SU-DHL-6 (cell line): ENCODE measurements at regions not wholly inside any gene's neighbourhood (a gene's known extent, or its start where the extent isn't known, plus 50 kb on each side); places are given as distances from the start of the nearest gene placed in this dataset.

Experiments used
- H2AFZ ChIP-seq: fragments of 200-600 bp; sonication (generic); 2 replicates; pipeline ENCODE4 v1.6.1; 2014; ENCODE audit warnings: low read depth, mild to moderate bottlenecking, moderate library complexity, mixed read lengths, antibody characterized with exemption, low read length; ENCODE audit not compliant: severe bottlenecking
- H3F3A ChIP-seq: fragments of 200-600 bp; shearing (Covaris generic); 2 replicates; pipeline ENCODE4 v1.6.0; 2016; ENCODE audit warnings: antibody characterized with exemption, mild to moderate bottlenecking; ENCODE audit not compliant: insufficient read depth
- H3K27ac ChIP-seq: fragments of 200-600 bp; sonication (generic); 2 replicates; pipeline ENCODE4 v1.5.1; 2016; ENCODE audit warnings: low read depth, mild to moderate bottlenecking, low read length, moderate library complexity, mixed read lengths
- H3K27me3 ChIP-seq: fragments of 200-600 bp; sonication (generic), shearing (Covaris generic); 2 replicates; pipeline ENCODE4 v1.6.0; 2014; ENCODE audit warnings: mild to moderate bottlenecking, low read length
- H3K36me3 ChIP-seq: fragments of 200-600 bp; sonication (generic); 2 replicates; pipeline ENCODE4 v1.6.1; 2014; ENCODE audit warnings: mild to moderate bottlenecking, low read length, mixed read lengths
- H3K4me2 ChIP-seq: fragments of 300-600, 200-600 bp; shearing (Covaris generic), sonication (generic); 2 replicates; pipeline ENCODE4 v1.6.0; 2014; ENCODE audit warnings: low read length, low read depth, mild to moderate bottlenecking; ENCODE audit not compliant: poor library complexity, severe bottlenecking
- H3K4me3 ChIP-seq: fragments of 200-600 bp; sonication (generic); 2 replicates; pipeline ENCODE4 v1.5.1; 2014; ENCODE audit warnings: antibody characterized with exemption, low read length, mild to moderate bottlenecking, mixed read lengths; ENCODE audit not compliant: insufficient read depth, poor library complexity, severe bottlenecking
- H3K79me2 ChIP-seq: fragments of 200-600 bp; sonication (generic); 2 replicates; pipeline ENCODE4 v1.6.1; 2014; ENCODE audit warnings: mild to moderate bottlenecking, low read length, moderate library complexity; ENCODE audit not compliant: insufficient read depth
- H3K9ac ChIP-seq: fragments of 200-600 bp; sonication (generic); 2 replicates; pipeline ENCODE4 v1.7.0; 2014; ENCODE audit warnings: mild to moderate bottlenecking, low read length
- H3K9me2 ChIP-seq: fragments of 200-600 bp; sonication (generic); replicated peaks from 2 replicates; pipeline ENCODE4 v1.6.1; 2014; ENCODE audit warnings: low read length; ENCODE audit not compliant: insufficient read depth
- H3K9me3 ChIP-seq: fragments of 200-600 bp; sonication (generic); 2 replicates; pipeline ENCODE4 v1.6.1; 2014; ENCODE audit warnings: low read length, mixed read lengths; ENCODE audit not compliant: insufficient read depth
- H4K20me1 ChIP-seq: fragments of 200-600 bp; sonication (generic); 2 replicates; pipeline ENCODE4 v1.6.1; 2014; ENCODE audit warnings: low read depth, mild to moderate bottlenecking, antibody characterized with exemption, low read length, moderate library complexity, mixed read lengths
- CTCF ChIP-seq: fragments of 200-600 bp; sonication (generic); IDR thresholded peaks from one replicate; pipeline ENCODE4 v1.5.1; 2017; ENCODE audit warnings: antibody characterized with exemption, mild to moderate bottlenecking, low read length, moderate library complexity; ENCODE audit not compliant: insufficient read depth, poor library complexity, severe bottlenecking
- EZH2phosphoT487 ChIP-seq: fragments of 200-600 bp; sonication (generic), shearing (Covaris generic); conservative IDR thresholded peaks from 2 replicates; pipeline ENCODE4 v1.6.1; 2018; ENCODE audit warnings: mild to moderate bottlenecking, antibody characterized with exemption, low read length, moderate library complexity, mixed read lengths

DNA sequence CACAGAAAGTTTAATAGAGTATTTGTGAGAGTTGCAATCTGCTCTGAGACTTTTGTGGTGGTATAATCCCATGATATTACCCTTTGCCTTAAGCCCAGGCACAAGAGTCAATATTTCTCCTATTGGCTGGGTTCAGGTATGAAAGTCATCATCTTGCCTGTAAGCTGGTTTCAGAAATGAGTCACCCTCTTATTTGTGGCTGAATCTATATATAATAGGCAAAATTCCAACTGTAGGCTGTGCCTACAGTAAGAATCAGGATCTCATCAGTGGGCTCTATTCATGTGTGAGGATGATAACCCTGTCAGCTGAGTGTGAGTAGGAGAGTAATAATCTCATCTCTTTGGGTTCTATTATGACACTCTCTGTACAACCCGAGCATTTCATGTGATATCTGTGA lies 2103.1 kb downstream of the TP53TG3F start:
- Histone ChIP-seq H3K27ac (no peak overlapping the region), H3K9ac (no peak overlapping the region), H3K9me2 (no peaks in the 10 kb centered on the region), H3K79me2 (no peaks in the 10 kb centered on the region), H3F3A (no peaks in the 10 kb centered on the region), H3K36me3 (no peaks in the 10 kb centered on the region), H3K4me3 (no peak overlapping the region), H3K9me3 (no peaks in the 10 kb centered on the region), H3K27me3 (no peaks in the 10 kb centered on the region), H4K20me1 (no peaks in the 10 kb centered on the region), H2AFZ (no peak overlapping the region), H3K4me2 (no peak overlapping the region)
- TF ChIP-seq CTCF: no peak
- TF ChIP-seq EZH2phosphoT487: no peak

DNA sequence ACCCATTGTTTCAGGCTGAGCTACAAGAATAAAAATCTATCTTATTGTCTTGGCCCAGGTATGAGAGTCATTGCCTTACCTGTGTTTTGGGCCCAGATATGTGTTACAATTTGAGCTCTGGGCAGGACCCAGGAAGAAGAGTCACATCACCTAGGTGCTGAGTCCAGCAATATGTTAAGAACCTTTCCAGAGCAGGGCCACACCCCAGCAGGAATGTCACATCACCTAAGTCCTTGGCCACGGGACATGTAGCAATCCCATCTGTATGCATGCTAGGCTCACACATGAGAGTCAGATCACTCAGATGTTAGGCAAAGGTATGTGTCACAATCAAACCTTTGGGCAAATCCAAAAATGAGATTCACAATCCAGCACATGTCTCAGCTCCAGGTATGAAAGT lies 2103.5 kb downstream of the TP53TG3F start:
- no peaks in the 10 kb centered on the region for H3F3A ChIP-seq
- H3K27ac ChIP-seq: no peak overlapping the region
- H3K4me3 ChIP-seq: no peak overlapping the region
- H3K9ac ChIP-seq: no peak overlapping the region
- H3K9me3 ChIP-seq: no peaks in the 10 kb centered on the region
- no peaks in the 10 kb centered on the region for H3K36me3 ChIP-seq
- no peaks in the 10 kb centered on the region for H3K9me2 ChIP-seq
- no peak for TF ChIP-seq EZH2phosphoT487
- no peak for TF ChIP-seq CTCF
- H2AFZ ChIP-seq: no peak overlapping the region
- H3K79me2 ChIP-seq: no peaks in the 10 kb centered on the region
- H3K27me3 ChIP-seq: no peaks in the 10 kb centered on the region
- H3K4me2 ChIP-seq: no peak overlapping the region
- H4K20me1 ChIP-seq: no peaks in the 10 kb centered on the region

- TF ChIP-seq CTCF: no peak
- Histone ChIP-seq H3K9ac (no peak overlapping the region), H2AFZ (no peak overlapping the region), H3K9me3 (no peaks in the 10 kb centered on the region), H3K4me3 (no peak overlapping the region), H3K4me2 (no peak overlapping the region), H3K9me2 (no peaks in the 10 kb centered on the region), H3F3A (no peaks in the 10 kb centered on the region), H3K79me2 (no peaks in the 10 kb centered on the region), H3K27me3 (no peaks in the 10 kb centered on the region), H4K20me1 (no peaks in the 10 kb centered on the region), H3K27ac (no peak overlapping the region), H3K36me3 (no peaks in the 10 kb centered on the region)
Measured at GRCh38 chr16:35564148-35564547, 2104.7 kb downstream of the TP53TG3F start.

DNA sequence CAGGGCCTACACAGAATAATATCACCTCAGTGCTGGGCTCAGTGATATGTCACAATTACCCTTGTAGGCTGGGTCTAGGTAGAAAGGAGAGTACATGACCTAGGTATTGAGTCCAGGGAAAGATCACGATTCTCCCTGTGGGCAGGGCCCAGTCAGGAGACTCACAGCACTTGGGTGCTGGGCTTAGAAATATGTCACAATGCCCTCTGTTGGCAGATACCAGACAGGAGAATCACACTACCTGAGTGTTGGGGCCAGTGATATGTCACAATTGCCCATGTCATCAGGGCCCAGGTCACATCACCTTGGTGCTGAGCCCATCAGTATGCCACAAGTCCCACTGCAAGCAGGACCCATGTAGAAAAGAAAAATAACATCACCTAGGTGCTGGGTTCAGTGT lies 2105.5 kb downstream of the TP53TG3F start:
- no peak overlapping the region for H3K4me2 ChIP-seq
- H3K36me3 ChIP-seq: no peaks in the 10 kb centered on the region
- no peaks in the 10 kb centered on the region for H3K9me3 ChIP-seq
- no peak overlapping the region for H3K27ac ChIP-seq
- no peaks in the 10 kb centered on the region for H3K27me3 ChIP-seq
- no peaks in the 10 kb centered on the region for H3K79me2 ChIP-seq
- H4K20me1 ChIP-seq: no peaks in the 10 kb centered on the region
- no peaks in the 10 kb centered on the region for H3F3A ChIP-seq
- H3K9me2 ChIP-seq: no peaks in the 10 kb centered on the region
- H3K4me3 ChIP-seq: no peak overlapping the region
- H2AFZ ChIP-seq: no peak overlapping the region
- H3K9ac ChIP-seq: no peak overlapping the region
- TF ChIP-seq CTCF (no peak), EZH2phosphoT487 (no peak)
